ENCODE measurements at regions not wholly inside any gene's neighbourhood (a gene's known extent, or its start where the extent isn't known, plus 50 kb on each side); places are given as distances from the start of the nearest gene placed in this dataset.

DNA sequence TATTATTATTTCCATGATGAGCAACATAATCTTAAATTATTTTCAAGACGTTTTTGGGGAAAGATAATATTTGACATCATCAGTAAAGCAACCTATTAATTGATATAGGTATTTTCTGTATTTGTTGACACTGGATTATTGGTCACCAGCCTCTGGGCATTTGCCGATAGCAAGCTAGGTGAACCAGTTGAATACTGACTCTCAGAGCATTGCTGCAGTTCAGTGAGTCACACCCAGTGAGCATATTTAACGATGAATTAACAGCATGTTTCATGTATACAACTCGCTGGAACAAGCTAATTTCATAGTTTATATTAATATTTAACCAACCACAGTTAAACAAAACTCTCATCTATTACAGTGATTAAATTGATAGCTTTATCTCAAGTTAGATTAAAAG, 1006.0 kb upstream of the DIAPH2 start:
- TF ChIP-seq, protein P1, sequence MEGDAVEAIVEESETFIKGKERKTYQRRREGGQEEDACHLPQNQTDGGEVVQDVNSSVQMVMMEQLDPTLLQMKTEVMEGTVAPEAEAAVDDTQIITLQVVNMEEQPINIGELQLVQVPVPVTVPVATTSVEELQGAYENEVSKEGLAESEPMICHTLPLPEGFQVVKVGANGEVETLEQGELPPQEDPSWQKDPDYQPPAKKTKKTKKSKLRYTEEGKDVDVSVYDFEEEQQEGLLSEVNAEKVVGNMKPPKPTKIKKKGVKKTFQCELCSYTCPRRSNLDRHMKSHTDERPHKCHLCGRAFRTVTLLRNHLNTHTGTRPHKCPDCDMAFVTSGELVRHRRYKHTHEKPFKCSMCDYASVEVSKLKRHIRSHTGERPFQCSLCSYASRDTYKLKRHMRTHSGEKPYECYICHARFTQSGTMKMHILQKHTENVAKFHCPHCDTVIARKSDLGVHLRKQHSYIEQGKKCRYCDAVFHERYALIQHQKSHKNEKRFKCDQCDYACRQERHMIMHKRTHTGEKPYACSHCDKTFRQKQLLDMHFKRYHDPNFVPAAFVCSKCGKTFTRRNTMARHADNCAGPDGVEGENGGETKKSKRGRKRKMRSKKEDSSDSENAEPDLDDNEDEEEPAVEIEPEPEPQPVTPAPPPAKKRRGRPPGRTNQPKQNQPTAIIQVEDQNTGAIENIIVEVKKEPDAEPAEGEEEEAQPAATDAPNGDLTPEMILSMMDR (IDR thresholded peaks at IDR 0.05): no peak
- TF ChIP-seq POLR2AphosphoS5 (IDR thresholded peaks at IDR 0.05; ENCODE audit: insufficient read depth in 1 of 2, low read depth in 1 of 2): no peak
